T-helper 2 cell (primary cell): ENCODE measurements at regions not wholly inside any gene's neighbourhood (a gene's known extent, or its start where the extent isn't known, plus 50 kb on each side); places are given as distances from the start of the nearest gene placed in this dataset.
"Not testable (repeated sequence)": the region's sequence is repeated elsewhere in the genome, so short reads cannot be mapped to it uniquely, and the experiment has no call there.

Source experiments
- DNase-seq, 5 experiments: peaks; one replicate each; pipeline versions ENCODE4 v3.0.0 to v3.0.0-alpha.2; 2012 to 2022

DNA sequence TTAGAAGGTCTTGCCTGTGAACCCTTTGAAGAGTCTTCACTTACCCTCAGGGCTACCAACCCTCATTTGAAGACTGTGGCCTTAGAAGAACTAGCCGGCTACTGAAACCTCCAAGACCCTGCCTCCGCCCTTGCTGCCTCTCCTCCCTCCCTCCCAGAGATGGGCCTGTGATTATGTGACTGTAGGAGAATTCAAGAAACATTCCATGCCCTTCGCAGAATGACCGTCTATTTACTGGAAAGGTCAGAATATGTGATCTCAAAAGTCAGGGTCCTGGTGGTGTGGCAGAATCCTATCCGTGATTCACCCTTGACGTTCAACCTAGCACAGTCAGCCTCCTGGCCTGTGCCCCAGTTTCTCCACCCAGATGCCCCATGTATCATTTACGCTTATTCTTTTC lies 109.6 kb downstream of the CTNND1 start:
- DNase-seq = no peak

DNA sequence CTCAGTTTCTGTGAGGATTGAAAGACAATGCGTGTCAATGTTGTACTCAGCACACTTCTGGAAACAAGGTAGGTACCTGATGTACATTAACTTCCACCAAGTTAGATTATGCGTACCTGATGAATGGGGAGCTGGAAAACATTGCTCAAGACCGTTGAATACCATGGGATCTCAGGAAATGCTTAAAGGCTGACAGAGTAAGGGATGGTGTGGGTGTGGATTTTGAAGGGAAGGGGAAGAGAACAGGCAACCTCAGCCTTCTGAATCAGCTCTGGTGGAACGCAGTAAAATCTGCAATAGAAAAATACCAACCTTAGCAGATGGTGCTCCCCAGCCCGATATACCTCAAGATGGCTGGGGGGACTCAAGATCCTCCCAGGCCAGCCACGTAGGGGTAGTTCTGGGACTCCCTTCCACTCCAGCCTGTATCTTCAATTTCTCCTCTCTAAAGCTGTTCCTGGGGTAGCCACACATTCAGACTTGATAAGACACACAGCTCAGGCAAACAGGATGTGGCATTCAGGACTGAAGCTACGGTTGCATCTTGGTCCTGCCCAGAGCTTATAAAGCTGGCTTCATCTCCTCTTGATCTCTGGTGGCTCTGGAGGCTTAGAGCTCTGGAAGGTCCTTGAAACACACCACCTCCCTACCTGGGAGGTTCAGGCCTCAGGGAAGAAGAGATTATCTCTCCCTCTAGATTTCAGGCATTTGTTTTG lies 111.8 kb downstream of the CTNND1 start:
- peak in 1 of 5 experiments; percentile 19 for DNase-seq

DNA sequence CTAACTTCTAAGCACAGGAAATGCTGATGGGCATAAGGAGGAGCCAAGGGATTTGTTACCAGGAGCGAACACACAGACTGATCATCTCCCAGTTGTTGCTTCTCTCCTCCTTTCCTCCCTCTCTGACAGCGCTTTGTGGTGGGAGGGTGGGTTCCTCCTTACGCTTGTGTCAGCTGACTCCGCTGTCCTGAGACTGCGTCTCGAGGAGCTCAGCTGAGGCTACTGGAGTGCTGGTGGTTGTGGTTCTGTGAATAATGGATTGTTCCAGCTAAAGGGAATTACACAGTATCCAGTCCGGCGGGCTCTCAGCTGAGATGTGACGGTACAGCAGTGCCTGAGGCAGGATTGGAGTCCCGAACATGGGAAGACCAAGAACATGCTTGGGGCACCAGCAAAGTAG lies 113.4 kb downstream of the CTNND1 start:
- DNase-seq = no peak

GRCh38 chr11:57881647-57882046 lies 120.0 kb downstream of the CTNND1 start:
- DNase-seq = no peak

DNA sequence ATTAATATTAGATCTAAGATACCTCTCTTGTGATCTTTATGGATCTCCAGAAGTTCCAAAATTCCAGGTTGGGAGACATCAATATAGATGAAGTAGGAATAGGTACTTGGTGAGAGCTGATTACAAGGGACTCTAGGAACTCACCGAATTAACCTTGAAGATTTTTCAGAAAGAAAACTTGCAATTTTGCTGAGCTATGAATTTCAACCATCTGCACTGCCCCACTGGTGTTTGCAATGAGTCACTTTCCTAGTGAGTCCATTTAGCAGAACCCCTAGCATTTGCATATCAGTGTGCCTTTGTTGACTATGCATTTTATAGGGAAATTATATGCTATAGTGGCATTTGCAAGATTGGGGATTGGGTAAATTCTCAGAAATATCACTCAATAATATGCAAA lies 122.0 kb downstream of the CTNND1 start:
- DNase-seq = no peak

DNA sequence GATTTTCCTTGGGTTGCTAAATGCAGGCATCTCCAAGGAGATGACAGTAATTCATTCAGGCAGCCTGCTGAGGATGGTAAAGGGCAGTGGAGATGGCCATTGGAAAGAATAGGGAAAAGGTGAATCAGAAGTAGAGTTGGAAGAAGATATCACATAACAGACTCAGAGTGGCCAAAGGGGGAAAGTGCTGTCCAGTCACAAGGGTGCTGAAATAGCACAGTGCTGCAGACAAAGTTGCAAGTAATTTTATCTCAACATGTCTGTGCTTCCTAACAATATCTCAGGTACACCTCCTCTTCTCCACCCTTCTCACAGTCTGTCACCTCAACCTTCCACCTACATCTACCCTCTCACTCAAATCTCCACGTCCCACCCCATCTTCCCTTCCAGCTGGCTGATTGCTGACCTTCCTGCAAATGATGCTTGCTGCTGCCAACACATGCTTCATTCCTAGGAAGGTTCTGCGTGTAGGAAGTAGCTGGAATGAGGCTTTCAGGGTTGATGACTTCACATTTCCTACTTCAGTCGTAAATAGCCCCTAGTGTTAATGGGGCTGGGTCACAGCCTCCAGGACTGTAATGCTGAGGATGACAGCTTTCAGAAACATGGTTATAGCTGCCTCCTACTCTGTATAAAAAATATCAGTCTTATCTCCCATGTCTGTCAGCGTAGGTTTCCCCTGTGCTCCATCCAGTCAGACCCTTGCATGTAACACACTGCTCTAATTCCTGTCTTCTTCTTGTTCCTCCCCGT lies 123.9 kb downstream of the CTNND1 start:
- peak in 1 of 5 experiments; percentile 3 for DNase-seq

- no peak for DNase-seq
Measured at GRCh38 chr11:57888386-57888785, 126.8 kb downstream of the CTNND1 start.

DNA sequence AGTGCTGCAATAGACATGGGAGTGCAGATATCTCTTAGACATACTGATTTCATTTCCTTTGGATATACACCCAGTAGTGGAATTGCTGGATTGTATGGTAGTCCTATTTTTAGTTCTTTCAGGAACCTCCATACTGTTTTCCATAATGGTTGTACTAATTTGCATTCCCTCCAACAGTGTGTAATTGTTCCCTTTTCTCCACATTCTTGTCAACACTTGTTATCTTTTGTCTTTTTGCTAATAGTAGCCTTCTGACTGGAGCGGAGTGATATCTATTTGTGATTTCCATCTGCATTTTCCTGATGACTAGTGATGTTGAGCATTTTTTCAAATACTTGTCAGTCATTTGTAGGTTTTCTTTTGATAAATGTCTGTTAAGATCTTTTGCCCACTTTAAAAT lies 128.9 kb downstream of the CTNND1 start:
- no peak for DNase-seq

DNA sequence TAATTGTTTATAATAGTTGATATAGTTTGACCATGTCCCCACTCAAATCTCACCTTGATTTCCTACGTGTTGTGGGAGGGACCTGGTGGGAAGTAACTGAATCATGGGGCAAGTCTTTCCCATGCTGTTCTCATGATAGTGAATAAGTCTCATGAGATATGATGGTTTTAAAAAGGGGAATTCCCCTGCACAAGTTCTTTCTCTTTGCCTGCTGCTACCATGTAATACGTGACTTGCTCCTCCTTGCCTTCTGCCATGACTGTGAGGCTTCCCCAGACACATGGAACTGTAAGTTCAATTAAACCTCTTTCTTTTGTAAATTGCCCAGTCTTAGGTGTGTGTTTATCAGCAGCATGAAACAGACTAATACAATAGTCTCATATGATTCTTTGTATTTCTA lies 130.5 kb upstream of the OR9Q1 start:
- not testable (repeated sequence) for DNase-seq

GRCh38 chr11:57896361-57897145 lies 127.1 kb upstream of the OR9Q1 start:
- no peak for DNase-seq

DNA sequence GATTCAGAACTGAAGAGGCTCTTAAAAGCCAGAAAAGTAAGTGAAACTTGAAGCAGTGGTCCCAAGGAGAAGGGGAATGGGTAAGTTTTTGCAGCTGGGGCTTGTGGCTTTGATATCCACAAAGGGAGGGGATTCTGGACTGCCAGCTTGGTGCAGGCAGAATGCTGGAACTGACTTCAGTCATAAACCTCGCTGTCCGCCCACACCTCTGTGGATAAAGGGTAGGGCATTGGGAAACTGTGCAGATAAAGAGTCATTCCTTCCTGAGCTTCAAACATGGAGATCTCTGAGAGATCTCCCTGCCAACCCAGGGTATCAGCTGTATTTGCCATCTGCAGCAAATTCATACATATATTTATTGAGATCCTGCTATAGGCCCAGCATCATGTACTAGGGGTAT lies 124.3 kb upstream of the OR9Q1 start:
- DNase-seq = no peak

GRCh38 chr11:57900320-57900719 lies 123.4 kb upstream of the OR9Q1 start:
- no peak for DNase-seq

DNA sequence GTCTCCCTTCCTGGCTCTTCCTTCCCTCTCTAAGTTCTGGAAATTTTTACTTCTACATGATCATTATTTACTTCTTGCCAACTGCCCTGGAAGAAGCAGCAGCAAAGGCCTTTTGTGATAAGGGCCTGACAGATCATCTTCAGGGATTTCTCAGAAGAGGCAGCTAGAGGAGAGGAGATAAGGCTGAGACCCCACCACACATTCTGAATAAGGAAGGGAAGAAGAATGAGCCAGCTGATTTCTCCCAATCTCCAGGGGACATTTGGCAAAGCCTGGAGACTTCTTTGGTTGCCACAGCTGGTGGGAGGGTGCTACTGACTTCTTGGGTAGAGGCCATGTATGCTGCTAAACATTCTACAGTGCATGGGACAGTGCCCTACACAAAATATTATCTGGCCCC lies 122.4 kb upstream of the OR9Q1 start:
- no peak for DNase-seq

- DNase-seq = no peak
Measured at GRCh38 chr11:57901756-57902155, 121.9 kb upstream of the OR9Q1 start.

GRCh38 chr11:57903011-57903410 lies 120.7 kb upstream of the OR9Q1 start:
- no peak for DNase-seq

- DNase-seq = peak in 1 of 5 experiments; percentile 3
Measured at GRCh38 chr11:57903441-57904123, 120.1 kb upstream of the OR9Q1 start.

DNA sequence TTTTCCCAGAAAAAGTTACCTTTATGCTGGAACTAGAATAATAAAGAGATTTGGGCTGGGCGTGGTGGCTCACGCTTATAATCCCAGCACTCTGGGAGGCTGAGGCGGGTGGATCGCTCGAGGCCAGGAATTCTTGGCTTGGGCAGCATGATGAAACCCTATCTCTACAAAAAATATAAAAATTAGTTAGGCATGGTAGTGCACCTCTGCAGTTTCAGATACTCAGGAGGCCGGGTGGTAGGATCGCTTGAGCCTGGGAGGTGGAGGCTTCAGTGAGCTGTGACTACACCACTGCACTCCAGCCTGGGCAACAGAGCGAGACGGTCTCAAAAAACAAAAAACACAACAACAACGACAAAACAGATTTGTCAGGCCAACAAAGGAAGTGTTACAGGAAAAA lies 119.3 kb upstream of the OR9Q1 start:
- no peak for DNase-seq

DNA sequence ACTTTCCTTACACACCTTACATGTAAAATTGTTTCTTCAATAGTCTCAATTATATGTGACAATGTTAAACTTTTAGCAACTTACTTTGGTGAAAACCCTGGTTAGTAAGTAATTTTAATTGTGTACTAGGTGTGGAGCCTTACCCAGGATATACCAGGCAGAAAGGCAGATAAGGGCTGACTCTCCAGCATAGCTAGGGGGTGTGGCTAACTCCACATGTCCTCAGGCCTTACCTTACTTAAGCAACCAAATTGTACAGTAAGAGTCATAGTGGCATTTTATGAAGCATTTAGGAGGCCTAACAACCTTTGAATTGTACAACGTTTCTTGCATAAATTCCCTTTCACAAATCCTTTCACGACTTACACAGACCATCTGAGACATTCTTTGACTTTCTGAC lies 118.2 kb upstream of the OR9Q1 start:
- no peak for DNase-seq

GRCh38 chr11:57908399-57908798 lies 115.3 kb upstream of the OR9Q1 start:
- not testable (repeated sequence) for DNase-seq

DNA sequence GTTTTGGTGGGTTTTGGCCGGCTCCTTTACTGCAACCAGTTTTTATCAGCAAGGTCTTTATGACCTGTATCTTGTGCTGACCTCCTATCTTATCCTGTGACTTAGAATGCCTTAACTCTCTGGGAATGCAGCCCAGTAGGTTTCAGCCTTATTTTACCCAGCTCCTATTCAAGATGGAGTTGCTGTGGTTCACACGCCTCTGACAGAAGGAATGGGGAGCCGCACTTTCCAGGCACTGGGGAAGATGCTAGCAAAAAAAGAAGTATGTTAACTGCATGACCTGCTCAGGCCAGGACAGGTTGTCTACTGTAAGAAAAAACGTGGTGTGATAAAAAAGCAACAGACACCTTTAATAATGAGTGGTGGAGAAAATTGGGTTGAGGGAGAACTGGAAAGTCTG lies 112.2 kb upstream of the OR9Q1 start:
- DNase-seq = not testable (repeated sequence)

DNA sequence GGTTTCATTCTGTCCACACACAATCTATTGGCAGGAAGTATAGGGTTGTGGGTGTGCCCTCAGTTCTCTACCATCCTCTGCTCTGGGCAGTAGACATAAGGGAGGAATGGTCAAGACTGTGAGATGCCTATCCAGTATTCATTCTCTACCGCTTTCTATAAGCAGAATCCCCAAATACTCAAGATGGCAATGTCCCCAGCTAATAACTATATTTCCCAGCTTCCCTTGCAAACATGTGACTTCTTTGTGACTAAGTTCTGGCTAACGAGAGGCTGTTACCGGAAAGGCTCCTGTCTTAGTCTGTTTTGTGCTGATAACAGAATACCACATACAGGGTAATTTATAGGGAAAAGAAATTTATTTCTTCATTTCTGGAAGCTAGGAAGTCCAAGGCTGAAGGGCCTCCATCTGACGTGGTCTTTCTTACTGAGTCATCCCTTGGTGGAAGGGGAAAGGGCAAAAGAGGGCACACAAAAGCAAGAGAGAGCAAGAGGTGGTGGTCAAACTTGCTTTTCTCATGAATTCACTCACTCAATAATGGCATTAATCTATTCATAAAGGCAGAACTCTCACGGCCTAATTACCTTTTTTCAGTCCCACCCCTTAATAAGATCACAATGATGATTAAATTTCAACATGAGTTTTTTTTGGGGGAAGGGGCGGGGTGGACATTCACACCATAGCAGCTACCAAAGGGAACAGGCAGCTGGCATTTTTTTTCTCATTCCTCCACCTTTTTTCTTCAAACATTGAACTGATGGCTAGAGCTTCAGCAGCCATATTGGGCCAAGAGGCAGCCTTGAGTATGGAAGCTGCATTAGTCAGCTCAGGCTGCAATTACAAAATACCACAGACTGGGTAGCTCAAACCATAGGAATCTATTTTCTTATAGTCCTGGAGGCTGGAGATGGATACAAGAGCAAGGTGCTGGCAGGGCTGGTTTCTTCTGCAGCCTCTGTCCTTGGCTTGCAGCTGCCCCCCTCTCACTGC lies 109.7 kb upstream of the OR9Q1 start:
- no peak for DNase-seq

- DNase-seq = no peak
Measured at GRCh38 chr11:57917632-57918031, 106.0 kb upstream of the OR9Q1 start.
